ENCODE measurements at regions not wholly inside any gene's neighbourhood (a gene's known extent, or its start where the extent isn't known, plus 50 kb on each side); places are given as distances from the start of the nearest gene placed in this dataset.

GRCh38 chr1:184302346-184302745 is 84.5 kb upstream of the C1orf21 start:
- no peak for TF ChIP-seq RAD21 (conservative IDR thresholded peaks at IDR 0.05)
- no peak for TF ChIP-seq POLR2AphosphoS5 (IDR thresholded peaks at IDR 0.05)
- TF ChIP-seq, protein P1, sequence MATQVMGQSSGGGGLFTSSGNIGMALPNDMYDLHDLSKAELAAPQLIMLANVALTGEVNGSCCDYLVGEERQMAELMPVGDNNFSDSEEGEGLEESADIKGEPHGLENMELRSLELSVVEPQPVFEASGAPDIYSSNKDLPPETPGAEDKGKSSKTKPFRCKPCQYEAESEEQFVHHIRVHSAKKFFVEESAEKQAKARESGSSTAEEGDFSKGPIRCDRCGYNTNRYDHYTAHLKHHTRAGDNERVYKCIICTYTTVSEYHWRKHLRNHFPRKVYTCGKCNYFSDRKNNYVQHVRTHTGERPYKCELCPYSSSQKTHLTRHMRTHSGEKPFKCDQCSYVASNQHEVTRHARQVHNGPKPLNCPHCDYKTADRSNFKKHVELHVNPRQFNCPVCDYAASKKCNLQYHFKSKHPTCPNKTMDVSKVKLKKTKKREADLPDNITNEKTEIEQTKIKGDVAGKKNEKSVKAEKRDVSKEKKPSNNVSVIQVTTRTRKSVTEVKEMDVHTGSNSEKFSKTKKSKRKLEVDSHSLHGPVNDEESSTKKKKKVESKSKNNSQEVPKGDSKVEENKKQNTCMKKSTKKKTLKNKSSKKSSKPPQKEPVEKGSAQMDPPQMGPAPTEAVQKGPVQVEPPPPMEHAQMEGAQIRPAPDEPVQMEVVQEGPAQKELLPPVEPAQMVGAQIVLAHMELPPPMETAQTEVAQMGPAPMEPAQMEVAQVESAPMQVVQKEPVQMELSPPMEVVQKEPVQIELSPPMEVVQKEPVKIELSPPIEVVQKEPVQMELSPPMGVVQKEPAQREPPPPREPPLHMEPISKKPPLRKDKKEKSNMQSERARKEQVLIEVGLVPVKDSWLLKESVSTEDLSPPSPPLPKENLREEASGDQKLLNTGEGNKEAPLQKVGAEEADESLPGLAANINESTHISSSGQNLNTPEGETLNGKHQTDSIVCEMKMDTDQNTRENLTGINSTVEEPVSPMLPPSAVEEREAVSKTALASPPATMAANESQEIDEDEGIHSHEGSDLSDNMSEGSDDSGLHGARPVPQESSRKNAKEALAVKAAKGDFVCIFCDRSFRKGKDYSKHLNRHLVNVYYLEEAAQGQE (IDR thresholded peaks at IDR 0.05; ENCODE audit: borderline replicate concordance) = no peak
- no peak for TF ChIP-seq MXI1 (conservative IDR thresholded peaks at IDR 0.05; ENCODE audit: poor library complexity, severe bottlenecking)
- TF ChIP-seq, protein P2, sequence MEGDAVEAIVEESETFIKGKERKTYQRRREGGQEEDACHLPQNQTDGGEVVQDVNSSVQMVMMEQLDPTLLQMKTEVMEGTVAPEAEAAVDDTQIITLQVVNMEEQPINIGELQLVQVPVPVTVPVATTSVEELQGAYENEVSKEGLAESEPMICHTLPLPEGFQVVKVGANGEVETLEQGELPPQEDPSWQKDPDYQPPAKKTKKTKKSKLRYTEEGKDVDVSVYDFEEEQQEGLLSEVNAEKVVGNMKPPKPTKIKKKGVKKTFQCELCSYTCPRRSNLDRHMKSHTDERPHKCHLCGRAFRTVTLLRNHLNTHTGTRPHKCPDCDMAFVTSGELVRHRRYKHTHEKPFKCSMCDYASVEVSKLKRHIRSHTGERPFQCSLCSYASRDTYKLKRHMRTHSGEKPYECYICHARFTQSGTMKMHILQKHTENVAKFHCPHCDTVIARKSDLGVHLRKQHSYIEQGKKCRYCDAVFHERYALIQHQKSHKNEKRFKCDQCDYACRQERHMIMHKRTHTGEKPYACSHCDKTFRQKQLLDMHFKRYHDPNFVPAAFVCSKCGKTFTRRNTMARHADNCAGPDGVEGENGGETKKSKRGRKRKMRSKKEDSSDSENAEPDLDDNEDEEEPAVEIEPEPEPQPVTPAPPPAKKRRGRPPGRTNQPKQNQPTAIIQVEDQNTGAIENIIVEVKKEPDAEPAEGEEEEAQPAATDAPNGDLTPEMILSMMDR (IDR thresholded peaks at IDR 0.05; ENCODE audit: poor library complexity, severe bottlenecking) = no peak
- no peak for TF ChIP-seq SMC3 (conservative IDR thresholded peaks at IDR 0.05; ENCODE audit: poor library complexity)
- Histone ChIP-seq H3K9ac (ENCODE audit: low read length) (no peak overlapping the region), H3K27me3 (ENCODE audit: insufficient read depth, low read depth, low read length) (no peaks in the 10 kb centered on the region), H3K79me2 (replicated peaks; ENCODE audit: insufficient read depth, low read length) (no peaks in the 10 kb centered on the region), H3K4me2 (ENCODE audit: low read length) (no peak overlapping the region), H4K20me1 (ENCODE audit: insufficient read depth) (no peaks in the 10 kb centered on the region), H3K4me3 (ENCODE audit: low read length) (no peak overlapping the region), H3K27ac (ENCODE audit: low read length) (no peak overlapping the region), H3K36me3 (ENCODE audit: insufficient read depth, low read length) (no peaks in the 10 kb centered on the region), H3K9me2 (ENCODE audit: insufficient read depth, low read length) (no peaks in the 10 kb centered on the region), H2AFZ (ENCODE audit: low read depth, low read length) (no peak overlapping the region), H3K9me3 (ENCODE audit: low read length) (no peaks in the 10 kb centered on the region), H3F3A (ENCODE audit: insufficient read depth, low read length, poor library complexity, severe bottlenecking) (no peaks in the 10 kb centered on the region)

GRCh38 chr1:184310157-184310819 is 76.5 kb upstream of the C1orf21 start:
- Histone ChIP-seq H3K9ac (ENCODE audit: low read length) (no peak overlapping the region), H3K4me2 (ENCODE audit: low read length) (no peak overlapping the region), H2AFZ (ENCODE audit: low read depth, low read length) (no peak overlapping the region), H3K27ac (ENCODE audit: low read length) (no peak overlapping the region), H3F3A (ENCODE audit: insufficient read depth, low read length, poor library complexity, severe bottlenecking) (no peaks in the 10 kb centered on the region), H3K36me3 (ENCODE audit: insufficient read depth, low read length) (no peaks in the 10 kb centered on the region), H4K20me1 (ENCODE audit: insufficient read depth) (no peaks in the 10 kb centered on the region), H3K9me2 (ENCODE audit: insufficient read depth, low read length) (no peaks in the 10 kb centered on the region), H3K4me3 (ENCODE audit: low read length) (no peak overlapping the region), H3K79me2 (replicated peaks; ENCODE audit: insufficient read depth, low read length) (no peaks in the 10 kb centered on the region), H3K27me3 (ENCODE audit: insufficient read depth, low read depth, low read length) (no peaks in the 10 kb centered on the region), H3K9me3 (ENCODE audit: low read length) (no peaks in the 10 kb centered on the region)
- TF ChIP-seq, protein P1 (IDR thresholded peaks at IDR 0.05; ENCODE audit: borderline replicate concordance) = no peak
- TF ChIP-seq RAD21 (conservative IDR thresholded peaks at IDR 0.05) = no peak
- TF ChIP-seq EZH2 (IDR thresholded peaks at IDR 0.05; ENCODE audit: borderline replicate concordance, insufficient read depth, low read length, poor library complexity, severe bottlenecking) = no peak
- TF ChIP-seq MXI1 (conservative IDR thresholded peaks at IDR 0.05; ENCODE audit: poor library complexity, severe bottlenecking) = no peak
- TF ChIP-seq TAF1 (IDR thresholded peaks at IDR 0.05; ENCODE audit: low read depth) = no peak
- no peak for TF ChIP-seq SMC3 (conservative IDR thresholded peaks at IDR 0.05; ENCODE audit: poor library complexity)
- TF ChIP-seq, protein P2 (IDR thresholded peaks at IDR 0.05; ENCODE audit: poor library complexity, severe bottlenecking) = no peak
- TF ChIP-seq EP300 (conservative IDR thresholded peaks at IDR 0.05; ENCODE audit: poor library complexity, severe bottlenecking) = no peak
- no peak for TF ChIP-seq POLR2AphosphoS5 (IDR thresholded peaks at IDR 0.05)

Measured in neural cell (in vitro differentiated cells).